ENCODE measurements at regions not wholly inside any gene's neighbourhood (a gene's known extent, or its start where the extent isn't known, plus 50 kb on each side); places are given as distances from the start of the nearest gene placed in this dataset.

DNA sequence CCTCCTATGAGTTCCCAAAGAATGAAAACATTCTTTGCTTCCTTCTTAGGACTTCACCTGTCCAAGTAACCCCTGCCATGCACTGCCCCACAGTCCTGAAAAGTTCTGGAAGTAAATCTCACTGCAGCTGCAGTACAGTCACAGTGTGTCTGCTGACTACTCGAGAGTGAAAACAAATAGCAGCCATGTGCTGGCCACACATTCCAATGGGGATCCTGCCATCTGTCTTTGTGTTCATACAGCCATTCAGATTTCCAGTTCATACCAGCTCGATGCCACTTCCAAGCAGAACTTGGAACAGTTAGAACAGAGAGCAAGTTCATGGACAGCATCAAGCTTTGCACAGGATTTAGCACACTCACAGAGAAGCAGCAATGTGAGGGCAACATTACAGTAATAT lies 629.9 kb upstream of the ACVR2A start:
- CTCF ChIA-PET = interaction anchor here (0.6 kb wide), 1 partner anchor 25 kb away, joined by 3 read pairs; no protein-coding TSS in a partner anchor
- no peak overlapping the region for H3K4me3 ChIP-seq (ENCODE audit: low read depth, low read length)
- no peaks in the 10 kb centered on the region for H3K36me3 ChIP-seq (ENCODE audit: control insufficient read depth in 2 of 2, insufficient read depth in 1 of 2, low read length in 2 of 2)
- no peaks in the 10 kb centered on the region for H3K4me1 ChIP-seq (ENCODE audit: control insufficient read depth, insufficient read depth, low read length)
- POLR2A ChIA-PET = no interaction called here
- H3K9me3 ChIP-seq (ENCODE audit: control insufficient read depth, insufficient read depth, low read depth, low read length) = no peaks in the 10 kb centered on the region
- no peak overlapping the region for H3K27ac ChIP-seq (ENCODE audit: extremely low read depth, low read depth, low read length)
- TF ChIP-seq, protein P1, sequence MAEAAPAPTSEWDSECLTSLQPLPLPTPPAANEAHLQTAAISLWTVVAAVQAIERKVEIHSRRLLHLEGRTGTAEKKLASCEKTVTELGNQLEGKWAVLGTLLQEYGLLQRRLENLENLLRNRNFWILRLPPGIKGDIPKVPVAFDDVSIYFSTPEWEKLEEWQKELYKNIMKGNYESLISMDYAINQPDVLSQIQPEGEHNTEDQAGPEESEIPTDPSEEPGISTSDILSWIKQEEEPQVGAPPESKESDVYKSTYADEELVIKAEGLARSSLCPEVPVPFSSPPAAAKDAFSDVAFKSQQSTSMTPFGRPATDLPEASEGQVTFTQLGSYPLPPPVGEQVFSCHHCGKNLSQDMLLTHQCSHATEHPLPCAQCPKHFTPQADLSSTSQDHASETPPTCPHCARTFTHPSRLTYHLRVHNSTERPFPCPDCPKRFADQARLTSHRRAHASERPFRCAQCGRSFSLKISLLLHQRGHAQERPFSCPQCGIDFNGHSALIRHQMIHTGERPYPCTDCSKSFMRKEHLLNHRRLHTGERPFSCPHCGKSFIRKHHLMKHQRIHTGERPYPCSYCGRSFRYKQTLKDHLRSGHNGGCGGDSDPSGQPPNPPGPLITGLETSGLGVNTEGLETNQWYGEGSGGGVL (tag by site-specific recombination; IDR thresholded peaks at IDR 0.05) = no peak
- TF ChIP-seq ZSCAN23 (tag by site-specific recombination; IDR thresholded peaks at IDR 0.05) = no peak
- no peak for TF ChIP-seq BCL11A (tag by site-specific recombination; IDR thresholded peaks at IDR 0.05; ENCODE audit: low read depth)
- no peak for TF ChIP-seq ZNF19 (tag by site-specific recombination; IDR thresholded peaks at IDR 0.05; ENCODE audit: low read depth)
- TF ChIP-seq ZNF529 (tag by site-specific recombination; IDR thresholded peaks at IDR 0.05; ENCODE audit: insufficient replicate concordance) = no peak
- TF ChIP-seq, protein P2, sequence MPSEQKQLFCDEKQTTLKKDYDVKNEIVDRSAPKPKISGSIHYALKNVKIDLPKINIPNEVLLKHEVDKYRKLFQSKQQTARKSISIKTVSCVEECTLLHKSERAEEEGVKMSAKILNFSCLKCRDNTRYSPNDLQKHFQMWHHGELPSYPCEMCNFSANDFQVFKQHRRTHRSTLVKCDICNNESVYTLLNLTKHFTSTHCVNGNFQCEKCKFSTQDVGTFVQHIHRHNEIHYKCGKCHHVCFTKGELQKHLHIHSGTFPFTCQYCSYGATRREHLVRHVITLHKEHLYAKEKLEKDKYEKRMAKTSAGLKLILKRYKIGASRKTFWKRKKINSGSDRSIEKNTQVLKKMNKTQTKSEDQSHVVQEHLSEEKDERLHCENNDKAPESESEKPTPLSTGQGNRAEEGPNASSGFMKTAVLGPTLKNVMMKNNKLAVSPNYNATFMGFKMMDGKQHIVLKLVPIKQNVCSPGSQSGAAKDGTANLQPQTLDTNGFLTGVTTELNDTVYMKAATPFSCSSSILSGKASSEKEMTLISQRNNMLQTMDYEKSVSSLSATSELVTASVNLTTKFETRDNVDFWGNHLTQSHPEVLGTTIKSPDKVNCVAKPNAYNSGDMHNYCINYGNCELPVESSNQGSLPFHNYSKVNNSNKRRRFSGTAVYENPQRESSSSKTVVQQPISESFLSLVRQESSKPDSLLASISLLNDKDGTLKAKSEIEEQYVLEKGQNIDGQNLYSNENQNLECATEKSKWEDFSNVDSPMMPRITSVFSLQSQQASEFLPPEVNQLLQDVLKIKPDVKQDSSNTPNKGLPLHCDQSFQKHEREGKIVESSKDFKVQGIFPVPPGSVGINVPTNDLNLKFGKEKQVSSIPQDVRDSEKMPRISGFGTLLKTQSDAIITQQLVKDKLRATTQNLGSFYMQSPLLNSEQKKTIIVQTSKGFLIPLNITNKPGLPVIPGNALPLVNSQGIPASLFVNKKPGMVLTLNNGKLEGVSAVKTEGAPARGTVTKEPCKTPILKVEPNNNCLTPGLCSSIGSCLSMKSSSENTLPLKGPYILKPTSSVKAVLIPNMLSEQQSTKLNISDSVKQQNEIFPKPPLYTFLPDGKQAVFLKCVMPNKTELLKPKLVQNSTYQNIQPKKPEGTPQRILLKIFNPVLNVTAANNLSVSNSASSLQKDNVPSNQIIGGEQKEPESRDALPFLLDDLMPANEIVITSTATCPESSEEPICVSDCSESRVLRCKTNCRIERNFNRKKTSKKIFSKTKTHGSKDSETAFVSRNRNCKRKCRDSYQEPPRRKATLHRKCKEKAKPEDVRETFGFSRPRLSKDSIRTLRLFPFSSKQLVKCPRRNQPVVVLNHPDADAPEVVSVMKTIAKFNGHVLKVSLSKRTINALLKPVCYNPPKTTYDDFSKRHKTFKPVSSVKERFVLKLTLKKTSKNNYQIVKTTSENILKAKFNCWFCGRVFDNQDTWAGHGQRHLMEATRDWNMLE (tag by site-specific recombination; conservative IDR thresholded peaks at IDR 0.05; ENCODE audit: low read depth) = no peak
- no peak for TF ChIP-seq SP7 (tag by site-specific recombination; IDR thresholded peaks at IDR 0.05)
- TF ChIP-seq ZNF394 (tag by site-specific recombination; IDR thresholded peaks at IDR 0.05; ENCODE audit: borderline replicate concordance) = no peak
- TF ChIP-seq ZNF473 (tag by site-specific recombination; IDR thresholded peaks at IDR 0.05) = no peak
- no peak for TF ChIP-seq SP3 (tag by site-specific recombination; IDR thresholded peaks at IDR 0.05)
- TF ChIP-seq, protein P3, sequence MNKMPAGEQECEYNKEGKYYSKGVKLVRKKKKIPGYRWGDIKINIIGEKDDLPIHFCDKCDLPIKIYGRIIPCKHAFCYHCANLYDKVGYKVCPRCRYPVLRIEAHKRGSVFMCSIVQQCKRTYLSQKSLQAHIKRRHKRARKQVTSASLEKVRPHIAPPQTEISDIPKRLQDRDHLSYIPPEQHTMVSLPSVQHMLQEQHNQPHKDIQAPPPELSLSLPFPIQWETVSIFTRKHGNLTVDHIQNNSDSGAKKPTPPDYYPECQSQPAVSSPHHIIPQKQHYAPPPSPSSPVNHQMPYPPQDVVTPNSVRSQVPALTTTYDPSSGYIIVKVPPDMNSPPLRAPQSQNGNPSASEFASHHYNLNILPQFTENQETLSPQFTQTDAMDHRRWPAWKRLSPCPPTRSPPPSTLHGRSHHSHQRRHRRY (tag by site-specific recombination; IDR thresholded peaks at IDR 0.05) = no peak
- no peak for TF ChIP-seq ZNF768 (tag by site-specific recombination; IDR thresholded peaks at IDR 0.05)
- TF ChIP-seq ZNF214 (tag by site-specific recombination; IDR thresholded peaks at IDR 0.05; ENCODE audit: borderline replicate concordance) = no peak
- no peak for TF ChIP-seq ZNF274 (IDR thresholded peaks at IDR 0.05; ENCODE audit: low read length)
- no peak for TF ChIP-seq ZNF274 (tag by site-specific recombination; IDR thresholded peaks at IDR 0.05; ENCODE audit: borderline replicate concordance)
- no peak for TF ChIP-seq ZNF510 (tag by site-specific recombination; IDR thresholded peaks at IDR 0.05; ENCODE audit: insufficient replicate concordance)
- TF ChIP-seq ZNF549 (tag by site-specific recombination; IDR thresholded peaks at IDR 0.05) = no peak
- TF ChIP-seq, protein P4, sequence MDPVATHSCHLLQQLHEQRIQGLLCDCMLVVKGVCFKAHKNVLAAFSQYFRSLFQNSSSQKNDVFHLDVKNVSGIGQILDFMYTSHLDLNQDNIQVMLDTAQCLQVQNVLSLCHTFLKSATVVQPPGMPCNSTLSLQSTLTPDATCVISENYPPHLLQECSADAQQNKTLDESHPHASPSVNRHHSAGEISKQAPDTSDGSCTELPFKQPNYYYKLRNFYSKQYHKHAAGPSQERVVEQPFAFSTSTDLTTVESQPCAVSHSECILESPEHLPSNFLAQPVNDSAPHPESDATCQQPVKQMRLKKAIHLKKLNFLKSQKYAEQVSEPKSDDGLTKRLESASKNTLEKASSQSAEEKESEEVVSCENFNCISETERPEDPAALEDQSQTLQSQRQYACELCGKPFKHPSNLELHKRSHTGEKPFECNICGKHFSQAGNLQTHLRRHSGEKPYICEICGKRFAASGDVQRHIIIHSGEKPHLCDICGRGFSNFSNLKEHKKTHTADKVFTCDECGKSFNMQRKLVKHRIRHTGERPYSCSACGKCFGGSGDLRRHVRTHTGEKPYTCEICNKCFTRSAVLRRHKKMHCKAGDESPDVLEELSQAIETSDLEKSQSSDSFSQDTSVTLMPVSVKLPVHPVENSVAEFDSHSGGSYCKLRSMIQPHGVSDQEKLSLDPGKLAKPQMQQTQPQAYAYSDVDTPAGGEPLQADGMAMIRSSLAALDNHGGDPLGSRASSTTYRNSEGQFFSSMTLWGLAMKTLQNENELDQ (tag by site-specific recombination; IDR thresholded peaks at IDR 0.05; ENCODE audit: low read depth) = no peak
- TF ChIP-seq ZNF280D (tag by site-specific recombination; IDR thresholded peaks at IDR 0.05) = no peak
- TF ChIP-seq IKZF3 (tag by site-specific recombination; IDR thresholded peaks at IDR 0.05) = no peak
- no peak for TF ChIP-seq ZNF624 (tag by site-specific recombination; IDR thresholded peaks at IDR 0.05)

Data from HEK293 (cell line).